ENCODE measurements at regions not wholly inside any gene's neighbourhood (a gene's known extent, or its start where the extent isn't known, plus 50 kb on each side); places are given as distances from the start of the nearest gene placed in this dataset.

DNA sequence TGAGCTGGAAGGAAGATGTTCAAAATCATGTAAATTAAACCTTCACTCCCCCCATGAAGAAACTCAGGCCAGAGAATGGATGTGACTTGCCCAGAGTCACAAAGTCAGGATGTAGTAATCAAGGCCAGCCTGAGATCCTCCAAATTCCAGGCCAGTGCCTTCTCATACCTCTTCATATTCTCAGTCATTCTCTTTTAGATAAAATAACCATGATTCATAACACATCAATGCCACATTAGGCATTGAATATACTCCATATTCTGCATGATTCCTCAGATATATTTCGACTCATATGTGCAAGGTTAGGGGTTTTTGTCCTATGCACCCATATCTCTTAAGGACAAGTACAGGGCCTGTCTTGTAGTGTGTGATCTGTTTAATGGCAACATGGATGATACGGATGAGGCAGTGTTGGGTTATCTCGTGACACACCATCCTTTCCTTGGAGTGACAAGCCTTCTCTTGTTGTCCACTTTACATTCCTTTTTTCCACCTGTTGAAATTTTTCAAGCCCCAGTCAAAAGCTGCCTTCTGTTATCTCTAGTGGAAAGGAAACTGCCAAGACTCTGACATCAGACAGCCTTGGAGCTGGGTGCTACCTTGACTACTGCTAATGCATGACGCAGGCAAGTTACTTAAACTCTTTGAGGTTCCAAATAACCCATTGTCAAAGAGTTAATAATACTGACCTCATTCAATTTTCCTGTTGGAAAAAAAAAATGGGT is 227.5 kb upstream of the NR4A3 start:
- Histone ChIP-seq H3K27me3 (ENCODE audit: insufficient read depth, low read length) (no peaks in the 10 kb centered on the region), H2AFZ (ENCODE audit: low read length) (no peak overlapping the region), H3K9me3 (ENCODE audit: low read length) (no peaks in the 10 kb centered on the region), H3K9me2 (ENCODE audit: low read depth, low read length) (no peaks in the 10 kb centered on the region), H3K4me2 (ENCODE audit: low read length) (no peak overlapping the region), H3K79me2 (ENCODE audit: insufficient read depth, low read length) (no peaks in the 10 kb centered on the region), H3K36me3 (ENCODE audit: insufficient read depth, low read length) (no peaks in the 10 kb centered on the region), H3K4me1 (ENCODE audit: insufficient read depth, low read length, severe bottlenecking) (peaks cover 5% of the 10 kb centered on the region), H3K4me3 (ENCODE audit: low read depth, low read length, poor library complexity, severe bottlenecking) (no peak overlapping the region), H3F3A (ENCODE audit: insufficient read depth, low read length) (no peaks in the 10 kb centered on the region), H4K20me1 (ENCODE audit: insufficient read depth, low read length) (no peaks in the 10 kb centered on the region), H3K27ac (ENCODE audit: low read depth, low read length, poor library complexity, severe bottlenecking) (no peak overlapping the region), H3K9ac (ENCODE audit: low read length) (no peak overlapping the region)
- TF ChIP-seq, protein P1, sequence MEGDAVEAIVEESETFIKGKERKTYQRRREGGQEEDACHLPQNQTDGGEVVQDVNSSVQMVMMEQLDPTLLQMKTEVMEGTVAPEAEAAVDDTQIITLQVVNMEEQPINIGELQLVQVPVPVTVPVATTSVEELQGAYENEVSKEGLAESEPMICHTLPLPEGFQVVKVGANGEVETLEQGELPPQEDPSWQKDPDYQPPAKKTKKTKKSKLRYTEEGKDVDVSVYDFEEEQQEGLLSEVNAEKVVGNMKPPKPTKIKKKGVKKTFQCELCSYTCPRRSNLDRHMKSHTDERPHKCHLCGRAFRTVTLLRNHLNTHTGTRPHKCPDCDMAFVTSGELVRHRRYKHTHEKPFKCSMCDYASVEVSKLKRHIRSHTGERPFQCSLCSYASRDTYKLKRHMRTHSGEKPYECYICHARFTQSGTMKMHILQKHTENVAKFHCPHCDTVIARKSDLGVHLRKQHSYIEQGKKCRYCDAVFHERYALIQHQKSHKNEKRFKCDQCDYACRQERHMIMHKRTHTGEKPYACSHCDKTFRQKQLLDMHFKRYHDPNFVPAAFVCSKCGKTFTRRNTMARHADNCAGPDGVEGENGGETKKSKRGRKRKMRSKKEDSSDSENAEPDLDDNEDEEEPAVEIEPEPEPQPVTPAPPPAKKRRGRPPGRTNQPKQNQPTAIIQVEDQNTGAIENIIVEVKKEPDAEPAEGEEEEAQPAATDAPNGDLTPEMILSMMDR (IDR thresholded peaks at IDR 0.05; ENCODE audit: low read length): no peak
- TF ChIP-seq EZH2 (IDR thresholded peaks at IDR 0.05; ENCODE audit: borderline replicate concordance, low read length): no peak

DNA sequence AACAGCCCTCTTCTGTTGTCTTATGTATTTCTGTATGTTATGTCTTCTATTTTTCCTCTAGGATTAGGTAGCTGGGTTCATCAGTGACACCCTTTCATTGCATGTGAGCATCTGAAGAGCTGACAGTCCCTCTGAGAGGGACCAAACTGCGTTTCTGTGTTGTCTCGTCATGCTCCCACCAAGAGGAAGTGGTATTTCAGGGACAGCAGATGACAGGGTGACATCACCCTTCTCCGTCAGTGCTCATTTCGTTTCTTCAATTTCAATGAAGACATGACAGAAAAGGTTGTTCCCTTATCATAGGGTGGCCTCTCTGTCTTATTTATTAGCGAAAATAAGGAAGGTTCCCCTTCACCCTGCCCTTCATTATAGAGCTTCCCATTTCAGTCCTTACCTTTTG is 225.9 kb upstream of the NR4A3 start:
- no peak overlapping the region for H2AFZ ChIP-seq (ENCODE audit: low read length)
- TF ChIP-seq, protein P1 (IDR thresholded peaks at IDR 0.05; ENCODE audit: low read length): no peak
- no peak for TF ChIP-seq EZH2 (IDR thresholded peaks at IDR 0.05; ENCODE audit: borderline replicate concordance, low read length)
- H3K9ac ChIP-seq (ENCODE audit: low read length): no peak overlapping the region
- no peak overlapping the region for H3K27ac ChIP-seq (ENCODE audit: low read depth, low read length, poor library complexity, severe bottlenecking)
- no peaks in the 10 kb centered on the region for H3K27me3 ChIP-seq (ENCODE audit: insufficient read depth, low read length)
- H3K36me3 ChIP-seq (ENCODE audit: insufficient read depth, low read length): no peaks in the 10 kb centered on the region
- no peaks in the 10 kb centered on the region for H3K9me2 ChIP-seq (ENCODE audit: low read depth, low read length)
- no peak overlapping the region for H3K4me2 ChIP-seq (ENCODE audit: low read length)
- no peaks in the 10 kb centered on the region for H3K9me3 ChIP-seq (ENCODE audit: low read length)
- H4K20me1 ChIP-seq (ENCODE audit: insufficient read depth, low read length): no peaks in the 10 kb centered on the region
- no peaks in the 10 kb centered on the region for H3K79me2 ChIP-seq (ENCODE audit: insufficient read depth, low read length)
- no peaks in the 10 kb centered on the region for H3F3A ChIP-seq (ENCODE audit: insufficient read depth, low read length)
- H3K4me1 ChIP-seq (ENCODE audit: insufficient read depth, low read length, severe bottlenecking): peaks cover 3% of the 10 kb centered on the region
- no peak overlapping the region for H3K4me3 ChIP-seq (ENCODE audit: low read depth, low read length, poor library complexity, severe bottlenecking)

DNA sequence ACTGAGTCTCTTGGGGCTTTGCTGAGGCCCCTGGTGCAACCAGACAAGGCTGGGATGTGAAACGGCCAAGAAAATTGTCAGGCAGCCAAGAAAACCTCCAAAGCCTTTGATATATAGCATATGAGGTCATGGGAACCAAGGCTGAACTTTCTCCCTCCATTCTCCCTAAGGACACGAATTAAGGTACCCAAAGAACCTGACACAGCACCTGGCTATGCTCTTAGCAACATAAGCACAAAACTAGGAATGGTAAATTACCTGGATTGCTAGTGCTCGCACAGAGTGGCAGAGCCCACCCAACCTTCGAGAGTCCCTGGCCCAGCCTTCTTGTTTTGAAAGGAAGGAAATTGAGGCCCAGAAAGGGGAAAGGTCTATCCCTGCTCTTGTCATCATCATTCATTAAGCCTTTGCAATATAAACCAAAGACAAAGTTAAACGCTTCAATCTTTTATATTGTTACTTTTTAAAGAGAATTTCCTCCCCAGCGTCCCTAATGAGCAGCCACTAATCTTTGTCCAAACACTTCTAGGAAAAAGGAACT is 220.0 kb upstream of the NR4A3 start:
- Histone ChIP-seq H2AFZ (ENCODE audit: low read length) (no peak overlapping the region), H3K9me2 (ENCODE audit: low read depth, low read length) (no peaks in the 10 kb centered on the region), H3K9ac (ENCODE audit: low read length) (no peak overlapping the region), H3K27me3 (ENCODE audit: insufficient read depth, low read length) (no peaks in the 10 kb centered on the region), H3F3A (ENCODE audit: insufficient read depth, low read length) (no peaks in the 10 kb centered on the region), H3K36me3 (ENCODE audit: insufficient read depth, low read length) (no peaks in the 10 kb centered on the region), H3K79me2 (ENCODE audit: insufficient read depth, low read length) (no peaks in the 10 kb centered on the region), H3K9me3 (ENCODE audit: low read length) (no peaks in the 10 kb centered on the region), H3K4me2 (ENCODE audit: low read length) (no peak overlapping the region), H3K27ac (ENCODE audit: low read depth, low read length, poor library complexity, severe bottlenecking) (no peak overlapping the region), H3K4me1 (ENCODE audit: insufficient read depth, low read length, severe bottlenecking) (no peaks in the 10 kb centered on the region), H3K4me3 (ENCODE audit: low read depth, low read length, poor library complexity, severe bottlenecking) (no peak overlapping the region), H4K20me1 (ENCODE audit: insufficient read depth, low read length) (no peaks in the 10 kb centered on the region)
- TF ChIP-seq EZH2 (IDR thresholded peaks at IDR 0.05; ENCODE audit: borderline replicate concordance, low read length): no peak
- TF ChIP-seq, protein P1 (IDR thresholded peaks at IDR 0.05; ENCODE audit: low read length): no peak
